Activated T-helper 1 cell treated with anti-CD3 and anti-CD28 coated beads, Interleukin-2, amount 50 U/mL, for 16 hours (primary cell): ENCODE measurements at regions not wholly inside any gene's neighbourhood (a gene's known extent, or its start where the extent isn't known, plus 50 kb on each side); places are given as distances from the start of the nearest gene placed in this dataset.
"Not testable (repeated sequence)": the region's sequence is repeated elsewhere in the genome, so short reads cannot be mapped to it uniquely, and the experiment has no call there.

Experiments used
- DNase-seq, 2 donors: peaks; one replicate each; pipeline ENCODE4 v3.0.0-alpha.2; 2020; ENCODE audit warnings: low read depth in 1 of 2, low spot score in 1 of 2

- DNase-seq, result no peak
Measured at GRCh38 chr4:18627447-18628005, 606.0 kb upstream of the LCORL start.

- no peak for DNase-seq
Measured at GRCh38 chr4:18626996-18627395, 605.4 kb upstream of the LCORL start.

GRCh38 chr4:18626366-18626765 lies 604.8 kb upstream of the LCORL start:
- DNase-seq, result no peak

- DNase-seq, result no peak
Measured at GRCh38 chr4:18621186-18621585, 599.6 kb upstream of the LCORL start.

- no peak for DNase-seq
Measured at GRCh38 chr4:18616720-18617119, 595.2 kb upstream of the LCORL start.

- no peak for DNase-seq
Measured at GRCh38 chr4:18611026-18611425, 589.5 kb upstream of the LCORL start.

- DNase-seq, result no peak
Measured at GRCh38 chr4:18608908-18609533, 587.5 kb upstream of the LCORL start.

- DNase-seq, result not testable (repeated sequence)
Measured at GRCh38 chr4:18602610-18603009, 581.1 kb upstream of the LCORL start.

- peak; percentile 6 to 7 for DNase-seq
Measured at GRCh38 chr4:18593297-18594002, 571.9 kb upstream of the LCORL start.

- no peak for DNase-seq
Measured at GRCh38 chr4:18582841-18583240, 561.3 kb upstream of the LCORL start.

GRCh38 chr4:18578307-18578706 lies 556.8 kb upstream of the LCORL start:
- no peak for DNase-seq

- DNase-seq, result no peak
Measured at GRCh38 chr4:18572481-18572880, 550.9 kb upstream of the LCORL start.

- DNase-seq, result no peak
Measured at GRCh38 chr4:18571301-18571761, 549.8 kb upstream of the LCORL start.

- no peak for DNase-seq
Measured at GRCh38 chr4:18570370-18570769, 548.8 kb upstream of the LCORL start.

- no peak for DNase-seq
Measured at GRCh38 chr4:18568600-18568999, 547.0 kb upstream of the LCORL start.

- DNase-seq, result no peak
Measured at GRCh38 chr4:18566970-18567799, 545.6 kb upstream of the LCORL start.

- no peak for DNase-seq
Measured at GRCh38 chr4:18559492-18559891, 537.9 kb upstream of the LCORL start.

GRCh38 chr4:18556402-18556801 lies 534.8 kb upstream of the LCORL start:
- DNase-seq, result no peak

- no peak for DNase-seq
Measured at GRCh38 chr4:18540349-18540748, 518.8 kb upstream of the LCORL start.

GRCh38 chr4:18538121-18538520 lies 516.6 kb upstream of the LCORL start:
- no peak for DNase-seq

- DNase-seq, result no peak
Measured at GRCh38 chr4:18536428-18536827, 514.9 kb upstream of the LCORL start.

- no peak for DNase-seq
Measured at GRCh38 chr4:18535948-18536347, 514.4 kb upstream of the LCORL start.
